ENCODE measurements at regions not wholly inside any gene's neighbourhood (a gene's known extent, or its start where the extent isn't known, plus 50 kb on each side); places are given as distances from the start of the nearest gene placed in this dataset.
A peak's percentile ranks its signal among the peaks of the same experiment; 100 is the strongest.

DNA sequence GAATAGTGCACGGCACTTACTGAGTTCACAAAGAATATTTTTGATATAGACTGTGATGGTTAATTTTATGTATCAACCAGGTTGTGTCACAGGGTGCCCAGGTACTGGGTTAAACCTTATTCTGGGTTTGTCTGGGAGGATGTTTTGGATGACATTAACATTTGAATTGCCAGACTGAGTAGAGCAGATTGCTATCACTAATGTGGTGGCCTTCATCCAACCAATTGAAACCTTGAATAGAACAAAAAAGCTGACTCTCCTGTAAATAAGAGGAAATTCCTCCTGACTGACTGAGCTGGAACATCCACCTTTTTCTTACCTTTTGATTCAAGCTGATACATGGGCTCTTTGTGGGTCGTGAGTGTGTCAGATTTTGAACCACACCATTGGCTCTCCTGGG lies 1424.4 kb upstream of the MIR17HG start:
- ChIA-PET CTCF (no interaction called here), POLR2A (no interaction called here)
- H3K27me3 Mint-ChIP-seq (ENCODE audit: low read depth) = no peaks in the 10 kb centered on the region
- H3K4me3 Mint-ChIP-seq = no peak overlapping the region
- TF ChIP-seq ZNF425 (CRISPR knock-in tag; conservative IDR thresholded peaks at IDR 0.05) (no peak), JUN (CRISPR knock-in tag; IDR thresholded peaks at IDR 0.05) (no peak), KAT7 (CRISPR knock-in tag; IDR thresholded peaks at IDR 0.05; ENCODE audit: borderline replicate concordance) (no peak), MXD4 (CRISPR knock-in tag; IDR thresholded peaks at IDR 0.05; ENCODE audit: borderline replicate concordance) (no peak; the same call in 1 of the 2 replicates), FOXJ3 (CRISPR knock-in tag; IDR thresholded peaks at IDR 0.05; ENCODE audit: borderline replicate concordance) (no peak), ZBTB21 (CRISPR knock-in tag; IDR thresholded peaks at IDR 0.05; ENCODE audit: borderline replicate concordance) (no peak), ZNF671 (CRISPR knock-in tag; IDR thresholded peaks at IDR 0.05) (no peak), PREB (CRISPR knock-in tag; IDR thresholded peaks at IDR 0.05; ENCODE audit: borderline replicate concordance) (no peak), STAT6 (CRISPR knock-in tag; conservative IDR thresholded peaks at IDR 0.05; ENCODE audit: low read depth) (no peak), GTF2I (CRISPR knock-in tag; conservative IDR thresholded peaks at IDR 0.05) (no peak), GABPB1 (CRISPR knock-in tag; IDR thresholded peaks at IDR 0.05) (no peak), CTCF (IDR thresholded peaks at IDR 0.05) (no peak)
- TF ChIP-seq, protein P1, sequence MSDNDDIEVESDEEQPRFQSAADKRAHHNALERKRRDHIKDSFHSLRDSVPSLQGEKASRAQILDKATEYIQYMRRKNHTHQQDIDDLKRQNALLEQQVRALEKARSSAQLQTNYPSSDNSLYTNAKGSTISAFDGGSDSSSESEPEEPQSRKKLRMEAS (CRISPR knock-in tag; IDR thresholded peaks at IDR 0.05) = no peak
- TF ChIP-seq, protein P2, sequence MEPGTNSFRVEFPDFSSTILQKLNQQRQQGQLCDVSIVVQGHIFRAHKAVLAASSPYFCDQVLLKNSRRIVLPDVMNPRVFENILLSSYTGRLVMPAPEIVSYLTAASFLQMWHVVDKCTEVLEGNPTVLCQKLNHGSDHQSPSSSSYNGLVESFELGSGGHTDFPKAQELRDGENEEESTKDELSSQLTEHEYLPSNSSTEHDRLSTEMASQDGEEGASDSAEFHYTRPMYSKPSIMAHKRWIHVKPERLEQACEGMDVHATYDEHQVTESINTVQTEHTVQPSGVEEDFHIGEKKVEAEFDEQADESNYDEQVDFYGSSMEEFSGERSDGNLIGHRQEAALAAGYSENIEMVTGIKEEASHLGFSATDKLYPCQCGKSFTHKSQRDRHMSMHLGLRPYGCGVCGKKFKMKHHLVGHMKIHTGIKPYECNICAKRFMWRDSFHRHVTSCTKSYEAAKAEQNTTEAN (CRISPR knock-in tag; IDR thresholded peaks at IDR 0.05) = no peak
- H3K4me1 Mint-ChIP-seq = peaks cover 14% of the 10 kb centered on the region
- H3K9me3 Mint-ChIP-seq = no peaks in the 10 kb centered on the region
- no peaks in the 10 kb centered on the region for H3K36me3 Mint-ChIP-seq
- ATAC-seq (peak; percentile 77), DNase-seq (ENCODE audit: low spot score) (no peak)
- H3K27ac Mint-ChIP-seq = peak overlapping the region; percentile 79; the same call in 1 of the 2 replicates

- ChIA-PET CTCF (interaction anchor here (0.6 kb wide), 1 partner anchor 1791 kb away, joined by 3 read pairs; no protein-coding TSS in a partner anchor), POLR2A (no interaction called here)
- H3K27ac Mint-ChIP-seq = no peak overlapping the region
- ATAC-seq (no peak), DNase-seq (ENCODE audit: low spot score) (no peak)
- H3K4me3 Mint-ChIP-seq = no peak overlapping the region
- no peaks in the 10 kb centered on the region for H3K36me3 Mint-ChIP-seq
- peaks cover 14% of the 10 kb centered on the region for H3K4me1 Mint-ChIP-seq
- TF ChIP-seq, protein P3, sequence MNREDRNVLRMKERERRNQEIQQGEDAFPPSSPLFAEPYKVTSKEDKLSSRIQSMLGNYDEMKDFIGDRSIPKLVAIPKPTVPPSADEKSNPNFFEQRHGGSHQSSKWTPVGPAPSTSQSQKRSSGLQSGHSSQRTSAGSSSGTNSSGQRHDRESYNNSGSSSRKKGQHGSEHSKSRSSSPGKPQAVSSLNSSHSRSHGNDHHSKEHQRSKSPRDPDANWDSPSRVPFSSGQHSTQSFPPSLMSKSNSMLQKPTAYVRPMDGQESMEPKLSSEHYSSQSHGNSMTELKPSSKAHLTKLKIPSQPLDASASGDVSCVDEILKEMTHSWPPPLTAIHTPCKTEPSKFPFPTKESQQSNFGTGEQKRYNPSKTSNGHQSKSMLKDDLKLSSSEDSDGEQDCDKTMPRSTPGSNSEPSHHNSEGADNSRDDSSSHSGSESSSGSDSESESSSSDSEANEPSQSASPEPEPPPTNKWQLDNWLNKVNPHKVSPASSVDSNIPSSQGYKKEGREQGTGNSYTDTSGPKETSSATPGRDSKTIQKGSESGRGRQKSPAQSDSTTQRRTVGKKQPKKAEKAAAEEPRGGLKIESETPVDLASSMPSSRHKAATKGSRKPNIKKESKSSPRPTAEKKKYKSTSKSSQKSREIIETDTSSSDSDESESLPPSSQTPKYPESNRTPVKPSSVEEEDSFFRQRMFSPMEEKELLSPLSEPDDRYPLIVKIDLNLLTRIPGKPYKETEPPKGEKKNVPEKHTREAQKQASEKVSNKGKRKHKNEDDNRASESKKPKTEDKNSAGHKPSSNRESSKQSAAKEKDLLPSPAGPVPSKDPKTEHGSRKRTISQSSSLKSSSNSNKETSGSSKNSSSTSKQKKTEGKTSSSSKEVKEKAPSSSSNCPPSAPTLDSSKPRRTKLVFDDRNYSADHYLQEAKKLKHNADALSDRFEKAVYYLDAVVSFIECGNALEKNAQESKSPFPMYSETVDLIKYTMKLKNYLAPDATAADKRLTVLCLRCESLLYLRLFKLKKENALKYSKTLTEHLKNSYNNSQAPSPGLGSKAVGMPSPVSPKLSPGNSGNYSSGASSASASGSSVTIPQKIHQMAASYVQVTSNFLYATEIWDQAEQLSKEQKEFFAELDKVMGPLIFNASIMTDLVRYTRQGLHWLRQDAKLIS (CRISPR knock-in tag; IDR thresholded peaks at IDR 0.05; ENCODE audit: borderline replicate concordance) = no peak
- TF ChIP-seq, protein P4, sequence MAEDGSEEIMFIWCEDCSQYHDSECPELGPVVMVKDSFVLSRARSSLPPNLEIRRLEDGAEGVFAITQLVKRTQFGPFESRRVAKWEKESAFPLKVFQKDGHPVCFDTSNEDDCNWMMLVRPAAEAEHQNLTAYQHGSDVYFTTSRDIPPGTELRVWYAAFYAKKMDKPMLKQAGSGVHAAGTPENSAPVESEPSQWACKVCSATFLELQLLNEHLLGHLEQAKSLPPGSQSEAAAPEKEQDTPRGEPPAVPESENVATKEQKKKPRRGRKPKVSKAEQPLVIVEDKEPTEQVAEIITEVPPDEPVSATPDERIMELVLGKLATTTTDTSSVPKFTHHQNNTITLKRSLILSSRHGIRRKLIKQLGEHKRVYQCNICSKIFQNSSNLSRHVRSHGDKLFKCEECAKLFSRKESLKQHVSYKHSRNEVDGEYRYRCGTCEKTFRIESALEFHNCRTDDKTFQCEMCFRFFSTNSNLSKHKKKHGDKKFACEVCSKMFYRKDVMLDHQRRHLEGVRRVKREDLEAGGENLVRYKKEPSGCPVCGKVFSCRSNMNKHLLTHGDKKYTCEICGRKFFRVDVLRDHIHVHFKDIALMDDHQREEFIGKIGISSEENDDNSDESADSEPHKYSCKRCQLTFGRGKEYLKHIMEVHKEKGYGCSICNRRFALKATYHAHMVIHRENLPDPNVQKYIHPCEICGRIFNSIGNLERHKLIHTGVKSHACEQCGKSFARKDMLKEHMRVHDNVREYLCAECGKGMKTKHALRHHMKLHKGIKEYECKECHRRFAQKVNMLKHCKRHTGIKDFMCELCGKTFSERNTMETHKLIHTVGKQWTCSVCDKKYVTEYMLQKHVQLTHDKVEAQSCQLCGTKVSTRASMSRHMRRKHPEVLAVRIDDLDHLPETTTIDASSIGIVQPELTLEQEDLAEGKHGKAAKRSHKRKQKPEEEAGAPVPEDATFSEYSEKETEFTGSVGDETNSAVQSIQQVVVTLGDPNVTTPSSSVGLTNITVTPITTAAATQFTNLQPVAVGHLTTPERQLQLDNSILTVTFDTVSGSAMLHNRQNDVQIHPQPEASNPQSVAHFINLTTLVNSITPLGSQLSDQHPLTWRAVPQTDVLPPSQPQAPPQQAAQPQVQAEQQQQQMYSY (CRISPR knock-in tag; IDR thresholded peaks at IDR 0.05) = no peak
- TF ChIP-seq KAT7 (CRISPR knock-in tag; IDR thresholded peaks at IDR 0.05; ENCODE audit: borderline replicate concordance) = no peak
- no peak for TF ChIP-seq ETV6 (CRISPR knock-in tag; IDR thresholded peaks at IDR 0.05)
- no peak for TF ChIP-seq TP53 (CRISPR knock-in tag; IDR thresholded peaks at IDR 0.05)
- H3K27me3 Mint-ChIP-seq (ENCODE audit: low read depth) = no peaks in the 10 kb centered on the region
- H3K9me3 Mint-ChIP-seq = no peaks in the 10 kb centered on the region
Measured at GRCh38 chr13:89923736-89924135, 1423.8 kb upstream of the MIR17HG start.
